ENCODE measurements at regions not wholly inside any gene's neighbourhood (a gene's known extent, or its start where the extent isn't known, plus 50 kb on each side); places are given as distances from the start of the nearest gene placed in this dataset.
"Not testable (repeated sequence)": the region's sequence is repeated elsewhere in the genome, so short reads cannot be mapped to it uniquely, and the experiment has no call there.

DNA sequence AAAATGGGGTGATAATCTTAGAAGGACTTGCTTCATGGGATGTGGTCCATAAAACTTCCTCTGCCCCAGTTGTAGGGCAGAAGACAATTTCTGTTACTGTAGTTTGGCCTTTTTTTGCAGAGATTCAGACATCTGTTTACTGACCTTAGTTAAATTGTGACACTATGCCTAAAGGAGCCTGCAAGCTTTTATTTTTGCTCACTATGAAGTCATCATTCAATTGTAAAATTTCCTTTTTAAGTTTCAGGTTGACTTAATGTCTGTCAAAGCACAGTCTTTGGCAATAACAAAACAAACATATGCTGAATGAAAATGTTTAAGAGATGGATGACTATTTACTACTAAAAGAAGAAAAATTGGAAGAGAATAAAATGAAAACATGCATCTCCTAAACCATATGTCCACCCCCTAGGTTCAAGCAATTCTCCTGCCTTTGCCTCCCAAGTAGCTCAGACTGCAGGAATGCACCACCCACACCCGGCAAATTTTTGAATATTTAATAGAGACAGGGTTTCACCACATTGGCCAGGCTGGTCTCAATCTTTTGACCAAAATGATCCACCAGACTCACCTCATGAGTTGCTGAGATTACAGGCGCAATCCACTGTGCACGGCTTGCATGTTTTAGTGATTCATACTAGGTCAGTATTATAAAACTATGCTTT lies 93.5 kb upstream of the HSFY2 start:
- H3K27me3 Mint-ChIP-seq (ENCODE audit: low read depth); H3K4me3 Mint-ChIP-seq; H3K27ac Mint-ChIP-seq; H3K4me1 Mint-ChIP-seq (ENCODE audit: low read depth); H3K36me3 Mint-ChIP-seq (ENCODE audit: low read depth); H3K9me3 Mint-ChIP-seq: not testable (repeated sequence)

DNA sequence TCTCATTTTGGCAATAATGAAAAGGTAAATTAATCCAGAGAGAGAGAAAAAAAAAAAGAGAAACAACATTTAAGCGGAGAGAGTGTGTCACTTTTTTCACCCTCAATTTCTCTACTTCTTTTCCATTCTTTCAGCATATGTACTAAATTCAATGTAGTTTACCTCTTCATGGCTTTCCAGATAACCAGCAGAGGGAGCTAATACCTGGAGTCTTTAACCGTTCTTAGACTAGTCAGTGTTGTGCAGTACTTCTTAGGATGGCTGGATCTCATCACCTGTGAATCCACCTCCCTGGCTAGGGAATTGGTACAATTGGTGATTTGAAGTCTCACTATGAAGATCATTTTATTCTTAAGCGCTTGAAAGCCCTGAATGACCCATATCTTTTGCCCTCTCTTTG lies 87.3 kb upstream of the HSFY2 start:
- H3K27ac Mint-ChIP-seq; H3K4me3 Mint-ChIP-seq; H3K36me3 Mint-ChIP-seq (ENCODE audit: low read depth); H3K27me3 Mint-ChIP-seq (ENCODE audit: low read depth); H3K9me3 Mint-ChIP-seq; H3K4me1 Mint-ChIP-seq (ENCODE audit: low read depth): not testable (repeated sequence)

GRCh38 chrY:18858484-18859191 lies 85.1 kb upstream of the HSFY2 start:
- H3K36me3 Mint-ChIP-seq (ENCODE audit: low read depth); H3K27me3 Mint-ChIP-seq (ENCODE audit: low read depth); H3K27ac Mint-ChIP-seq; H3K9me3 Mint-ChIP-seq; H3K4me1 Mint-ChIP-seq (ENCODE audit: low read depth); H3K4me3 Mint-ChIP-seq: not testable (repeated sequence)

- H3K9me3 Mint-ChIP-seq; H3K36me3 Mint-ChIP-seq (ENCODE audit: low read depth); H3K4me1 Mint-ChIP-seq (ENCODE audit: low read depth); H3K27me3 Mint-ChIP-seq (ENCODE audit: low read depth); H3K27ac Mint-ChIP-seq; H3K4me3 Mint-ChIP-seq: not testable (repeated sequence)
Measured at GRCh38 chrY:18855184-18855583, 81.6 kb upstream of the HSFY2 start.

DNA sequence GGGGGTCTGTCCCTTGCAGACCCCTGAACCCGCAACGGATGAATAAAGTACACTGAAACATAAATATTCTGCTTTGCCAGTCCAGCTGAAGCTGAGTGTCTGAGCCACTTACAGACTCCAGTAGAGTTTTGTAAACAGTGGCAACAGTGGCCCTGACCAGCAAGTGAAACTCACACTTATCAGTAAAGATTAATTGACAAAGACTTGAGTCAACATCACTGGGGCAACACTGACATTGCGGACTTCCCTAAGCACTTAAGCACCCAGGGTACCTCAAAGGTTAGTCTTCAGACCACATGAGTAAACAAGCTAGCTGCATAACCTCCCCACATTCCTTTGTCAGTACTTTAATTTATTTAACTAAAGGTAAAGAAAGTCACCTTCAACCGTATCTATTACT lies 79.8 kb upstream of the HSFY2 start:
- H3K36me3 Mint-ChIP-seq (ENCODE audit: low read depth); H3K27me3 Mint-ChIP-seq (ENCODE audit: low read depth); H3K4me1 Mint-ChIP-seq (ENCODE audit: low read depth); H3K27ac Mint-ChIP-seq; H3K9me3 Mint-ChIP-seq; H3K4me3 Mint-ChIP-seq: not testable (repeated sequence)

GRCh38 chrY:18836643-18837042 lies 63.1 kb upstream of the HSFY2 start:
- H3K4me1 Mint-ChIP-seq (ENCODE audit: low read depth); H3K9me3 Mint-ChIP-seq; H3K27me3 Mint-ChIP-seq (ENCODE audit: low read depth); H3K36me3 Mint-ChIP-seq (ENCODE audit: low read depth); H3K27ac Mint-ChIP-seq; H3K4me3 Mint-ChIP-seq: not testable (repeated sequence)
